Choroid plexus epithelial cell (primary cell): ENCODE measurements at regions not wholly inside any gene's neighbourhood (a gene's known extent, or its start where the extent isn't known, plus 50 kb on each side); places are given as distances from the start of the nearest gene placed in this dataset.

Experiments
- DNase-seq: peaks from one replicate; pipeline ENCODE4 v3.0.0-alpha.2; 2010; ENCODE audit warnings: low read depth
- H3K4me3 ChIP-seq: 2 replicates; pipeline ENCODE4 v1.5.1; 2011; ENCODE audit warnings: low read depth, mild to moderate bottlenecking, control low read depth, low read length, moderate library complexity
- TF ChIP-seq, protein P1 (sequence below): conservative IDR thresholded peaks from 2 replicates; pipeline ENCODE4 v1.5.1; 2011; ENCODE audit warnings: low read depth, mild to moderate bottlenecking, control low read depth, inconsistent platforms, low read length, moderate library complexity

- TF ChIP-seq, protein P1, sequence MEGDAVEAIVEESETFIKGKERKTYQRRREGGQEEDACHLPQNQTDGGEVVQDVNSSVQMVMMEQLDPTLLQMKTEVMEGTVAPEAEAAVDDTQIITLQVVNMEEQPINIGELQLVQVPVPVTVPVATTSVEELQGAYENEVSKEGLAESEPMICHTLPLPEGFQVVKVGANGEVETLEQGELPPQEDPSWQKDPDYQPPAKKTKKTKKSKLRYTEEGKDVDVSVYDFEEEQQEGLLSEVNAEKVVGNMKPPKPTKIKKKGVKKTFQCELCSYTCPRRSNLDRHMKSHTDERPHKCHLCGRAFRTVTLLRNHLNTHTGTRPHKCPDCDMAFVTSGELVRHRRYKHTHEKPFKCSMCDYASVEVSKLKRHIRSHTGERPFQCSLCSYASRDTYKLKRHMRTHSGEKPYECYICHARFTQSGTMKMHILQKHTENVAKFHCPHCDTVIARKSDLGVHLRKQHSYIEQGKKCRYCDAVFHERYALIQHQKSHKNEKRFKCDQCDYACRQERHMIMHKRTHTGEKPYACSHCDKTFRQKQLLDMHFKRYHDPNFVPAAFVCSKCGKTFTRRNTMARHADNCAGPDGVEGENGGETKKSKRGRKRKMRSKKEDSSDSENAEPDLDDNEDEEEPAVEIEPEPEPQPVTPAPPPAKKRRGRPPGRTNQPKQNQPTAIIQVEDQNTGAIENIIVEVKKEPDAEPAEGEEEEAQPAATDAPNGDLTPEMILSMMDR: no peak
- DNase-seq: no peak
- H3K4me3 ChIP-seq: no peak overlapping the region
Measured at GRCh38 chr10:52923520-52923919, 150.9 kb upstream of the MBL2 start.

GRCh38 chr10:52918714-52919305 lies 146.2 kb upstream of the MBL2 start:
- no peak for DNase-seq
- TF ChIP-seq, protein P1: no peak
- H3K4me3 ChIP-seq: no peak overlapping the region

DNA sequence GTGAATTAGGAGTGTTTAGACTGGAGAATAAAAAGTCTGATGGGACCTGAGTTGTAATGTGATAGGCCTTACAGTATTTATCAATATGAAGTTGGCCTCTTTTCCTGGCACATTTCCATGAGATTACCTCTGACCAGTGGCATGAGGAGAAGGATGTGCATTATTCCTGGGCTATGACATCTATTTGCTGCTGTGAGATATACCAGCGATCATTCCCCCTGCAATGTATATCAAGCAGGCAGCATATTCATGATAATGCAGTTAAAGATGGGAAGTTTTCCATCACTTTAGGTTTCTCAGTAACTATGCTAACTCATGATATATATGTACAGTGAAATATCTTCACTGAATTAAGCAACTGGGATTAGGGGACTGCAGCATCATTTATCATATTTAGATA lies 142.8 kb upstream of the MBL2 start:
- TF ChIP-seq, protein P1: no peak
- no peak overlapping the region for H3K4me3 ChIP-seq
- no peak for DNase-seq

- no peak overlapping the region for H3K4me3 ChIP-seq
- DNase-seq: no peak
- TF ChIP-seq, protein P1: no peak
Measured at GRCh38 chr10:52911163-52911562, 138.6 kb upstream of the MBL2 start.

- H3K4me3 ChIP-seq: no peak overlapping the region
- TF ChIP-seq, protein P1: no peak
- DNase-seq: no peak
Measured at GRCh38 chr10:52908478-52908877, 135.9 kb upstream of the MBL2 start.

GRCh38 chr10:52906046-52906445 lies 133.5 kb upstream of the MBL2 start:
- no peak for DNase-seq
- no peak overlapping the region for H3K4me3 ChIP-seq
- TF ChIP-seq, protein P1: no peak

GRCh38 chr10:52903397-52903938 lies 130.9 kb upstream of the MBL2 start:
- TF ChIP-seq, protein P1: no peak

More at GRCh38 chr10:52903397-52903938, 130.9 kb upstream of the MBL2 start:
- no peak overlapping the region for H3K4me3 ChIP-seq
- DNase-seq: no peak
